ENCODE measurements at regions not wholly inside any gene's neighbourhood (a gene's known extent, or its start where the extent isn't known, plus 50 kb on each side); places are given as distances from the start of the nearest gene placed in this dataset.
"Not testable (repeated sequence)": the region's sequence is repeated elsewhere in the genome, so short reads cannot be mapped to it uniquely, and the experiment has no call there.

- Histone ChIP-seq H3K27ac (ENCODE audit: low read depth in 2 of 2, low read length in 2 of 2) (no peak overlapping the region), H3K27me3 (ENCODE audit: control insufficient read depth, insufficient read depth, low read length) (no peaks in the 10 kb centered on the region), H3K4me3 (ENCODE audit: low read length in 3 of 3) (no peak overlapping the region), H3K9ac (ENCODE audit: low read length in 3 of 3) (no peak overlapping the region), H3K36me3 (ENCODE audit: control insufficient read depth in 2 of 3, insufficient read depth in 3 of 3, low read length in 3 of 3) (no peaks in the 10 kb centered on the region), H3K4me1 (ENCODE audit: control insufficient read depth in 2 of 3, insufficient read depth in 2 of 3, low read depth in 1 of 3, low read length in 3 of 3) (no peaks in the 10 kb centered on the region), H3K9me3 (ENCODE audit: control insufficient read depth in 2 of 3, insufficient read depth in 1 of 3, low read length in 3 of 3) (peaks cover 0 to 6% (median 0%) of the 10 kb centered on the region in 3 donors)
- intact Hi-C loops (cut with DNase I) = no loop called here
- peak; percentile 91 for FAIRE-seq
- no peak for DNase-seq
- TF ChIP-seq CTCF (IDR thresholded peaks at IDR 0.05; ENCODE audit: borderline replicate concordance, extremely low read depth, insufficient read depth) = no peak
These were observed 1526.5 kb upstream of the TPTE start for GRCh38 chr21:8994640-8995511.

DNA sequence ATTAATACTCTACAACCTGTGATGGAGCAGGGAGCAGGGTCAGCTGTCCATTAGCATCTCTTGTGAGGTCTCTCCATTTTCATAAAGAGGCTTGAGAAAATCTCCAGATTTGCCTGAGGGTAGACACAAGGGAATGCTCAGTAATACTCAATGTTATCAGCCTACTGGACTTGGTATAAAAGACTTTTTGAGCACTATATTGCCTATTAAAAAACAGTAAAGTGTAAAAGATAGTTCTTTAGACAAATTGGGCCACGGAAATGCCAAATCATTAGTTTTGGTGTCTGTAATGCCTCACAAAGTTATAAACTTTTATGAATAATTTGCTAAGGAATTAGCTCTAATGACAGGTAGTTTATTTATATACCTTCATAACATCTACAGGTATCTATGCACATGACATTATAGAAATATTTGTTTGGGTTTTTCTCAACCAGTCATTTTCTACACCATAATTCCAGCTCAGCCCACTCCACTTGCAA lies 1524.9 kb upstream of the TPTE start:
- H3K9me3 ChIP-seq (ENCODE audit: control insufficient read depth in 2 of 3, insufficient read depth in 1 of 3, low read length in 3 of 3); FAIRE-seq; intact Hi-C loops (cut with DNase I); H3K4me3 ChIP-seq (ENCODE audit: low read length in 3 of 3); H3K9ac ChIP-seq (ENCODE audit: low read length in 3 of 3); H3K27ac ChIP-seq (ENCODE audit: low read depth in 2 of 2, low read length in 2 of 2); DNase-seq; H3K27me3 ChIP-seq (ENCODE audit: control insufficient read depth, insufficient read depth, low read length); H3K36me3 ChIP-seq (ENCODE audit: control insufficient read depth in 2 of 3, insufficient read depth in 3 of 3, low read length in 3 of 3); H3K4me1 ChIP-seq (ENCODE audit: control insufficient read depth in 2 of 3, insufficient read depth in 2 of 3, low read depth in 1 of 3, low read length in 3 of 3): not testable (repeated sequence)

GRCh38 chr21:8997011-8997440 lies 1524.4 kb upstream of the TPTE start:
- Histone ChIP-seq H3K9ac (ENCODE audit: low read length in 3 of 3) (no peak overlapping the region), H3K36me3 (ENCODE audit: control insufficient read depth in 2 of 3, insufficient read depth in 3 of 3, low read length in 3 of 3) (no peaks in the 10 kb centered on the region), H3K9me3 (ENCODE audit: control insufficient read depth in 2 of 3, insufficient read depth in 1 of 3, low read length in 3 of 3) (peaks cover 0 to 6% (median 0%) of the 10 kb centered on the region in 3 donors), H3K4me1 (ENCODE audit: control insufficient read depth in 2 of 3, insufficient read depth in 2 of 3, low read depth in 1 of 3, low read length in 3 of 3) (no peaks in the 10 kb centered on the region), H3K27me3 (ENCODE audit: control insufficient read depth, insufficient read depth, low read length) (no peaks in the 10 kb centered on the region), H3K4me3 (ENCODE audit: low read length in 3 of 3) (no peak overlapping the region), H3K27ac (ENCODE audit: low read depth in 2 of 2, low read length in 2 of 2) (no peak overlapping the region)
- no peak for TF ChIP-seq CTCF (IDR thresholded peaks at IDR 0.05; ENCODE audit: borderline replicate concordance, extremely low read depth, insufficient read depth)
- DNase-seq (no peak), FAIRE-seq (no peak)
- intact Hi-C loops (cut with DNase I) = no loop called here

- H3K9ac ChIP-seq (ENCODE audit: low read length in 3 of 3); H3K4me3 ChIP-seq (ENCODE audit: low read length in 3 of 3); H3K4me1 ChIP-seq (ENCODE audit: control insufficient read depth in 2 of 3, insufficient read depth in 2 of 3, low read depth in 1 of 3, low read length in 3 of 3); H3K9me3 ChIP-seq (ENCODE audit: control insufficient read depth in 2 of 3, insufficient read depth in 1 of 3, low read length in 3 of 3); H3K27me3 ChIP-seq (ENCODE audit: control insufficient read depth, insufficient read depth, low read length); FAIRE-seq; H3K36me3 ChIP-seq (ENCODE audit: control insufficient read depth in 2 of 3, insufficient read depth in 3 of 3, low read length in 3 of 3); H3K27ac ChIP-seq (ENCODE audit: low read depth in 2 of 2, low read length in 2 of 2); intact Hi-C loops (cut with DNase I); DNase-seq: not testable (repeated sequence)
These were observed 1523.7 kb upstream of the TPTE start for GRCh38 chr21:8997443-8998390.

DNA sequence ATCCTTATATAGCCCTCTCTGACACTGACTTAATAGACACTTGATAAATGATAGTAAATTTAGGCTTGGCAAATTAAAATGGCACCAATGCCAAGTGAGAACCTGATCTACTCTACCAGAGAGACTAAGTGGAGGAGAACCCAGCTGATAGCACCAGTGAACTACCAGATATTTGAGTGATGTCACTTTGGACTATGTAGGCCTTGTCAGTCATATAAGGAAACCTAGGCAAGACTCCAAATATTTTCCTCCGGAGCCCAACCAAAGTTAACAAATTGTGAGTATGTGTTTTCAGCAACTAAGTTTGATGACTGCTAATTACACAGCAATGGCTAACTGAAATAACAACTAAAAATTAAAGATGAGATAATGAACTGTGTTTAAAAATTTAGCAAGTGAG lies 1522.9 kb upstream of the TPTE start:
- intact Hi-C loops (cut with DNase I); H3K4me3 ChIP-seq (ENCODE audit: low read length in 3 of 3); H3K4me1 ChIP-seq (ENCODE audit: control insufficient read depth in 2 of 3, insufficient read depth in 2 of 3, low read depth in 1 of 3, low read length in 3 of 3); H3K9me3 ChIP-seq (ENCODE audit: control insufficient read depth in 2 of 3, insufficient read depth in 1 of 3, low read length in 3 of 3); H3K36me3 ChIP-seq (ENCODE audit: control insufficient read depth in 2 of 3, insufficient read depth in 3 of 3, low read length in 3 of 3); H3K27ac ChIP-seq (ENCODE audit: low read depth in 2 of 2, low read length in 2 of 2); DNase-seq; H3K27me3 ChIP-seq (ENCODE audit: control insufficient read depth, insufficient read depth, low read length); FAIRE-seq; H3K9ac ChIP-seq (ENCODE audit: low read length in 3 of 3): not testable (repeated sequence)

Data from kidney (tissue), 13 donors.